ENCODE measurements at regions not wholly inside any gene's neighbourhood (a gene's known extent, or its start where the extent isn't known, plus 50 kb on each side); places are given as distances from the start of the nearest gene placed in this dataset.

- H3F3A ChIP-seq (ENCODE audit: control insufficient read depth, insufficient read depth): peaks cover 4% of the 10 kb centered on the region; the same call in 1 of the 2 replicates
Observed at GRCh38 chr5:68708842-68709170, 385.0 kb upstream of the SLC30A5 start.

DNA sequence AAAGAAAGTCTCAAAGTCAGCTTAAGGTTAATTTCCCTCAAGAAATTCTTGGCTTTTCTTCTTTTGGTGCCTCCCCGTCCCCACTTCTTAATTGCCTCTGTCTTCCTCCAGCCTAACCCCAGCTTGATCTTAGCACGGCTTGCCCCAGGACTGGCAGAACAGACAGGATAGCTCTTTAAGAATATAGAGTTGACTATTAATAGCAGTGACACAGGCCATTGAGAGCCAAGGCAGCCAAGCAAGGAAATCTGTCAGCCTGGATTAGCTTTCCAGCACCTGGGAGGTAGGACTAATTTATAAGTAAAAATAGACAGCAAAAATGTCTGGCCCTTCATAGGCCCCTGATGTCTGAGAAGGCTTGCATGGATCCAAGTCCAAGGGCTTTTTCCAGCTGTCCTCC lies 384.6 kb upstream of the SLC30A5 start:
- no peak overlapping the region for H3K27ac ChIP-seq (ENCODE audit: low read depth, low read length)
- TF ChIP-seq, protein P1, sequence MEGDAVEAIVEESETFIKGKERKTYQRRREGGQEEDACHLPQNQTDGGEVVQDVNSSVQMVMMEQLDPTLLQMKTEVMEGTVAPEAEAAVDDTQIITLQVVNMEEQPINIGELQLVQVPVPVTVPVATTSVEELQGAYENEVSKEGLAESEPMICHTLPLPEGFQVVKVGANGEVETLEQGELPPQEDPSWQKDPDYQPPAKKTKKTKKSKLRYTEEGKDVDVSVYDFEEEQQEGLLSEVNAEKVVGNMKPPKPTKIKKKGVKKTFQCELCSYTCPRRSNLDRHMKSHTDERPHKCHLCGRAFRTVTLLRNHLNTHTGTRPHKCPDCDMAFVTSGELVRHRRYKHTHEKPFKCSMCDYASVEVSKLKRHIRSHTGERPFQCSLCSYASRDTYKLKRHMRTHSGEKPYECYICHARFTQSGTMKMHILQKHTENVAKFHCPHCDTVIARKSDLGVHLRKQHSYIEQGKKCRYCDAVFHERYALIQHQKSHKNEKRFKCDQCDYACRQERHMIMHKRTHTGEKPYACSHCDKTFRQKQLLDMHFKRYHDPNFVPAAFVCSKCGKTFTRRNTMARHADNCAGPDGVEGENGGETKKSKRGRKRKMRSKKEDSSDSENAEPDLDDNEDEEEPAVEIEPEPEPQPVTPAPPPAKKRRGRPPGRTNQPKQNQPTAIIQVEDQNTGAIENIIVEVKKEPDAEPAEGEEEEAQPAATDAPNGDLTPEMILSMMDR (IDR thresholded peaks at IDR 0.05; ENCODE audit: low read depth, low read length, poor library complexity, severe bottlenecking): no peak
- TF ChIP-seq EZH2phosphoT487 (IDR thresholded peaks at IDR 0.05; ENCODE audit: borderline replicate concordance, low read length): no peak
- peak overlapping the region; percentile 20; the same call in 1 of the 2 replicates for H3K4me2 ChIP-seq (ENCODE audit: low read length)
- H4K20me1 ChIP-seq (ENCODE audit: control insufficient read depth, insufficient read depth, low read depth, low read length): no peaks in the 10 kb centered on the region
- H3K79me2 ChIP-seq (ENCODE audit: control insufficient read depth, low read length): no peaks in the 10 kb centered on the region
- no peaks in the 10 kb centered on the region for H3K27me3 ChIP-seq (ENCODE audit: control insufficient read depth, low read length)
- peaks cover 53% of the 10 kb centered on the region for H3K4me1 ChIP-seq (ENCODE audit: control insufficient read depth, low read length)
- no peaks in the 10 kb centered on the region for H3K9me3 ChIP-seq (ENCODE audit: control insufficient read depth, insufficient read depth, low read length)
- H3F3A ChIP-seq (ENCODE audit: control insufficient read depth, insufficient read depth): peaks cover 7% of the 10 kb centered on the region; the same call in 1 of the 2 replicates
- H3K9me2 ChIP-seq (replicated peaks; ENCODE audit: control insufficient read depth, low read length): no peaks in the 10 kb centered on the region
- H3K4me3 ChIP-seq (ENCODE audit: low read length): no peak overlapping the region
- H3K36me3 ChIP-seq (ENCODE audit: control insufficient read depth, low read length): no peaks in the 10 kb centered on the region

More at GRCh38 chr5:68708842-68709170, 385.0 kb upstream of the SLC30A5 start:
- H3K27me3 ChIP-seq (ENCODE audit: control insufficient read depth, low read length): no peaks in the 10 kb centered on the region
- no peaks in the 10 kb centered on the region for H3K9me3 ChIP-seq (ENCODE audit: control insufficient read depth, insufficient read depth, low read length)
- no peaks in the 10 kb centered on the region for H4K20me1 ChIP-seq (ENCODE audit: control insufficient read depth, insufficient read depth, low read depth, low read length)
- H3K36me3 ChIP-seq (ENCODE audit: control insufficient read depth, low read length): no peaks in the 10 kb centered on the region
- no peaks in the 10 kb centered on the region for H3K79me2 ChIP-seq (ENCODE audit: control insufficient read depth, low read length)
- H3K9me2 ChIP-seq (replicated peaks; ENCODE audit: control insufficient read depth, low read length): no peaks in the 10 kb centered on the region
- H3K27ac ChIP-seq (ENCODE audit: low read depth, low read length): no peak overlapping the region
- H3K4me3 ChIP-seq (ENCODE audit: low read length): no peak overlapping the region
- H3K4me1 ChIP-seq (ENCODE audit: control insufficient read depth, low read length): peaks cover 51% of the 10 kb centered on the region
- TF ChIP-seq, protein P1 (IDR thresholded peaks at IDR 0.05; ENCODE audit: low read depth, low read length, poor library complexity, severe bottlenecking): no peak
- no peak for TF ChIP-seq EZH2phosphoT487 (IDR thresholded peaks at IDR 0.05; ENCODE audit: borderline replicate concordance, low read length)
- no peak overlapping the region for H3K4me2 ChIP-seq (ENCODE audit: low read length)

DNA sequence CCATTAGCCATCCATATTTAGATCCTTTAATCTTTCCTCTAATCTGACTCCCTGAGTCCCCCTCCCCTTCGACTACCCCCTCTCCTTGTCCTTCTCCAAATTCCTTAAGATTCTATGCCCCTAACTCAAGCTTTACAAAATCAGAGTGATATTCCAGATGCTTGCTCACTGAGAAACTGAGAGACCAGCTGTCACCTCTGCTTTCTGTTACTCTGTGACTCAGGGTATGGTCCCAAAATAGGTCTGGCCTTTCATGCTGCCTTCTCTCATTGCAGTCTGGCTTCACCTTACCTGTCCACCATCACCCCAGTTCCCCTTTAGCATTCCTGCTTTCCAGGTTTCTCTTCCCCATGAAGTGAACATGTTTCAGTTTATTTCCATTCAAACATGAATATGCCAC lies 383.3 kb upstream of the SLC30A5 start:
- Histone ChIP-seq H3K4me2 (ENCODE audit: low read length) (peak overlapping the region; percentile 84), H4K20me1 (ENCODE audit: control insufficient read depth, insufficient read depth, low read depth, low read length) (no peaks in the 10 kb centered on the region), H3K9me2 (replicated peaks; ENCODE audit: control insufficient read depth, low read length) (no peaks in the 10 kb centered on the region), H3K36me3 (ENCODE audit: control insufficient read depth, low read length) (no peaks in the 10 kb centered on the region), H3K4me1 (ENCODE audit: control insufficient read depth, low read length) (peaks cover 53% of the 10 kb centered on the region), H3K79me2 (ENCODE audit: control insufficient read depth, low read length) (no peaks in the 10 kb centered on the region), H3K9me3 (ENCODE audit: control insufficient read depth, insufficient read depth, low read length) (no peaks in the 10 kb centered on the region), H3F3A (ENCODE audit: control insufficient read depth, insufficient read depth) (peaks cover 7% of the 10 kb centered on the region; the same call in 1 of the 2 replicates), H3K4me3 (ENCODE audit: low read length) (peak overlapping the region; percentile 63), H3K27ac (ENCODE audit: low read depth, low read length) (peak overlapping the region; percentile 66), H3K27me3 (ENCODE audit: control insufficient read depth, low read length) (no peaks in the 10 kb centered on the region)
- no peak for TF ChIP-seq EZH2phosphoT487 (IDR thresholded peaks at IDR 0.05; ENCODE audit: borderline replicate concordance, low read length)
- TF ChIP-seq, protein P1 (IDR thresholded peaks at IDR 0.05; ENCODE audit: low read depth, low read length, poor library complexity, severe bottlenecking): no peak

Measured in DOHH2 (cell line).